ENCODE measurements at regions not wholly inside any gene's neighbourhood (a gene's known extent, or its start where the extent isn't known, plus 50 kb on each side); places are given as distances from the start of the nearest gene placed in this dataset.
"Not testable (repeated sequence)": the region's sequence is repeated elsewhere in the genome, so short reads cannot be mapped to it uniquely, and the experiment has no call there.

- DNase-seq (ENCODE audit: low spot score): no peak
These were observed 921.9 kb upstream of the EYS start for GRCh38 chr6:66628917-66629316.

GRCh38 chr6:66623050-66623449 is 916.0 kb upstream of the EYS start:
- no peak for DNase-seq (ENCODE audit: low spot score)

- no peak for DNase-seq (ENCODE audit: low spot score)
These were observed 898.9 kb upstream of the EYS start for GRCh38 chr6:66605971-66606370.

- no peak for DNase-seq (ENCODE audit: low spot score)
These were observed 898.0 kb upstream of the EYS start for GRCh38 chr6:66605011-66605410.

- DNase-seq (ENCODE audit: low spot score): no peak
These were observed 892.5 kb upstream of the EYS start for GRCh38 chr6:66599541-66599940.

GRCh38 chr6:66578362-66578761 is 871.3 kb upstream of the EYS start:
- no peak for DNase-seq (ENCODE audit: low spot score)

- no peak for DNase-seq (ENCODE audit: low spot score)
These were observed 861.2 kb upstream of the EYS start for GRCh38 chr6:66568271-66568670.

GRCh38 chr6:66561479-66561878 is 854.5 kb upstream of the EYS start:
- no peak for DNase-seq (ENCODE audit: low spot score)

- DNase-seq (ENCODE audit: low spot score): no peak
These were observed 851.2 kb upstream of the EYS start for GRCh38 chr6:66558189-66558588.

GRCh38 chr6:66556936-66557335 is 849.9 kb upstream of the EYS start:
- no peak for DNase-seq (ENCODE audit: low spot score)

GRCh38 chr6:66555082-66555481 is 848.1 kb upstream of the EYS start:
- DNase-seq (ENCODE audit: low spot score): no peak

GRCh38 chr6:66553441-66553840 is 846.4 kb upstream of the EYS start:
- DNase-seq (ENCODE audit: low spot score): no peak

GRCh38 chr6:66538551-66539135 is 831.6 kb upstream of the EYS start:
- DNase-seq (ENCODE audit: low spot score): no peak

- no peak for DNase-seq (ENCODE audit: low spot score)
These were observed 826.9 kb upstream of the EYS start for GRCh38 chr6:66533921-66534404.

- no peak for DNase-seq (ENCODE audit: low spot score)
These were observed 819.0 kb upstream of the EYS start for GRCh38 chr6:66526061-66526460.

- no peak for DNase-seq (ENCODE audit: low spot score)
These were observed 815.8 kb upstream of the EYS start for GRCh38 chr6:66522864-66523263.

- no peak for DNase-seq (ENCODE audit: low spot score)
These were observed 809.4 kb upstream of the EYS start for GRCh38 chr6:66516377-66516776.

GRCh38 chr6:66508433-66508832 is 801.4 kb upstream of the EYS start:
- peak; percentile 8 for DNase-seq (ENCODE audit: low spot score)

GRCh38 chr6:66499851-66500250 is 792.8 kb upstream of the EYS start:
- no peak for DNase-seq (ENCODE audit: low spot score)

- DNase-seq (ENCODE audit: low spot score): no peak
These were observed 789.6 kb upstream of the EYS start for GRCh38 chr6:66496659-66497058.

- DNase-seq (ENCODE audit: low spot score): not testable (repeated sequence)
These were observed 787.6 kb upstream of the EYS start for GRCh38 chr6:66494643-66495042.

GRCh38 chr6:66489269-66489987 is 782.4 kb upstream of the EYS start:
- no peak for DNase-seq (ENCODE audit: low spot score)

GRCh38 chr6:66481216-66481615 is 774.2 kb upstream of the EYS start:
- DNase-seq (ENCODE audit: low spot score): no peak

- no peak for DNase-seq (ENCODE audit: low spot score)
These were observed 771.7 kb upstream of the EYS start for GRCh38 chr6:66478705-66479104.
